ENCODE measurements at regions not wholly inside any gene's neighbourhood (a gene's known extent, or its start where the extent isn't known, plus 50 kb on each side); places are given as distances from the start of the nearest gene placed in this dataset.

DNA sequence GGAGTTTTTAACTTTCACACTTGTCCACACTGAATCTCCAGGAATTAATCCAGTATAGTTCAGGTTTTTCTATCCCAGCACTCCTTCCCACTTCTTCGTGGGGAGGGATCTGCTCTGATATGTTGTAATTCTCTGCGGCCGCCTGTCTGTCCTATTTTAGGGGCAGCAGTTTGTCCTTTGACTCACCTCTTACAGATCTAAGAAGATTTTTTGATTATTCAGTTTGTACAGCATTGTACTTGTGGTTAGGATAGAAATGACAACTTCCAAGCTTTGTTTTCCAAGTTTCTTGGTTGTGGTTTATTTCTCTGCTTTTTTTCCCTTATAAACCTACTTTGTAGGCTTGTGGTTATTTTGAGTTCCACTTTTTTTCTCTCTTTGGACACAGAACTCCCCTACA lies 601.7 kb downstream of the SI start:
- no peaks in the 10 kb centered on the region for H3K9me3 ChIP-seq
- no peak overlapping the region for H2AFZ ChIP-seq (ENCODE audit: low read depth)
- H4K20me1 ChIP-seq (ENCODE audit: insufficient read depth), result no peaks in the 10 kb centered on the region
- H3K9ac ChIP-seq, result no peak overlapping the region
- peaks cover 0 to 3% of the 10 kb centered on the region in 2 experiments for H3K36me3 ChIP-seq (replicated peaks in 1 of 2; ENCODE audit: control insufficient read depth in 1 of 2, insufficient read depth in 2 of 2, low read length in 1 of 2)
- H3K4me3 ChIP-seq (ENCODE audit: low read depth in 2 of 2, low read length in 1 of 2), result no peak overlapping the region
- TF ChIP-seq, protein P1, sequence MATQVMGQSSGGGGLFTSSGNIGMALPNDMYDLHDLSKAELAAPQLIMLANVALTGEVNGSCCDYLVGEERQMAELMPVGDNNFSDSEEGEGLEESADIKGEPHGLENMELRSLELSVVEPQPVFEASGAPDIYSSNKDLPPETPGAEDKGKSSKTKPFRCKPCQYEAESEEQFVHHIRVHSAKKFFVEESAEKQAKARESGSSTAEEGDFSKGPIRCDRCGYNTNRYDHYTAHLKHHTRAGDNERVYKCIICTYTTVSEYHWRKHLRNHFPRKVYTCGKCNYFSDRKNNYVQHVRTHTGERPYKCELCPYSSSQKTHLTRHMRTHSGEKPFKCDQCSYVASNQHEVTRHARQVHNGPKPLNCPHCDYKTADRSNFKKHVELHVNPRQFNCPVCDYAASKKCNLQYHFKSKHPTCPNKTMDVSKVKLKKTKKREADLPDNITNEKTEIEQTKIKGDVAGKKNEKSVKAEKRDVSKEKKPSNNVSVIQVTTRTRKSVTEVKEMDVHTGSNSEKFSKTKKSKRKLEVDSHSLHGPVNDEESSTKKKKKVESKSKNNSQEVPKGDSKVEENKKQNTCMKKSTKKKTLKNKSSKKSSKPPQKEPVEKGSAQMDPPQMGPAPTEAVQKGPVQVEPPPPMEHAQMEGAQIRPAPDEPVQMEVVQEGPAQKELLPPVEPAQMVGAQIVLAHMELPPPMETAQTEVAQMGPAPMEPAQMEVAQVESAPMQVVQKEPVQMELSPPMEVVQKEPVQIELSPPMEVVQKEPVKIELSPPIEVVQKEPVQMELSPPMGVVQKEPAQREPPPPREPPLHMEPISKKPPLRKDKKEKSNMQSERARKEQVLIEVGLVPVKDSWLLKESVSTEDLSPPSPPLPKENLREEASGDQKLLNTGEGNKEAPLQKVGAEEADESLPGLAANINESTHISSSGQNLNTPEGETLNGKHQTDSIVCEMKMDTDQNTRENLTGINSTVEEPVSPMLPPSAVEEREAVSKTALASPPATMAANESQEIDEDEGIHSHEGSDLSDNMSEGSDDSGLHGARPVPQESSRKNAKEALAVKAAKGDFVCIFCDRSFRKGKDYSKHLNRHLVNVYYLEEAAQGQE (IDR thresholded peaks at IDR 0.05; ENCODE audit: low read depth, low read length), result no peak
- no peak for TF ChIP-seq SMC3 (IDR thresholded peaks at IDR 0.05; ENCODE audit: low read depth, low read length)
- TF ChIP-seq, protein P2, sequence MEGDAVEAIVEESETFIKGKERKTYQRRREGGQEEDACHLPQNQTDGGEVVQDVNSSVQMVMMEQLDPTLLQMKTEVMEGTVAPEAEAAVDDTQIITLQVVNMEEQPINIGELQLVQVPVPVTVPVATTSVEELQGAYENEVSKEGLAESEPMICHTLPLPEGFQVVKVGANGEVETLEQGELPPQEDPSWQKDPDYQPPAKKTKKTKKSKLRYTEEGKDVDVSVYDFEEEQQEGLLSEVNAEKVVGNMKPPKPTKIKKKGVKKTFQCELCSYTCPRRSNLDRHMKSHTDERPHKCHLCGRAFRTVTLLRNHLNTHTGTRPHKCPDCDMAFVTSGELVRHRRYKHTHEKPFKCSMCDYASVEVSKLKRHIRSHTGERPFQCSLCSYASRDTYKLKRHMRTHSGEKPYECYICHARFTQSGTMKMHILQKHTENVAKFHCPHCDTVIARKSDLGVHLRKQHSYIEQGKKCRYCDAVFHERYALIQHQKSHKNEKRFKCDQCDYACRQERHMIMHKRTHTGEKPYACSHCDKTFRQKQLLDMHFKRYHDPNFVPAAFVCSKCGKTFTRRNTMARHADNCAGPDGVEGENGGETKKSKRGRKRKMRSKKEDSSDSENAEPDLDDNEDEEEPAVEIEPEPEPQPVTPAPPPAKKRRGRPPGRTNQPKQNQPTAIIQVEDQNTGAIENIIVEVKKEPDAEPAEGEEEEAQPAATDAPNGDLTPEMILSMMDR (IDR thresholded peaks at IDR 0.05), result no peak
- no peak for TF ChIP-seq YY1 (IDR thresholded peaks at IDR 0.05; ENCODE audit: low read depth)
- TF ChIP-seq, protein P3, sequence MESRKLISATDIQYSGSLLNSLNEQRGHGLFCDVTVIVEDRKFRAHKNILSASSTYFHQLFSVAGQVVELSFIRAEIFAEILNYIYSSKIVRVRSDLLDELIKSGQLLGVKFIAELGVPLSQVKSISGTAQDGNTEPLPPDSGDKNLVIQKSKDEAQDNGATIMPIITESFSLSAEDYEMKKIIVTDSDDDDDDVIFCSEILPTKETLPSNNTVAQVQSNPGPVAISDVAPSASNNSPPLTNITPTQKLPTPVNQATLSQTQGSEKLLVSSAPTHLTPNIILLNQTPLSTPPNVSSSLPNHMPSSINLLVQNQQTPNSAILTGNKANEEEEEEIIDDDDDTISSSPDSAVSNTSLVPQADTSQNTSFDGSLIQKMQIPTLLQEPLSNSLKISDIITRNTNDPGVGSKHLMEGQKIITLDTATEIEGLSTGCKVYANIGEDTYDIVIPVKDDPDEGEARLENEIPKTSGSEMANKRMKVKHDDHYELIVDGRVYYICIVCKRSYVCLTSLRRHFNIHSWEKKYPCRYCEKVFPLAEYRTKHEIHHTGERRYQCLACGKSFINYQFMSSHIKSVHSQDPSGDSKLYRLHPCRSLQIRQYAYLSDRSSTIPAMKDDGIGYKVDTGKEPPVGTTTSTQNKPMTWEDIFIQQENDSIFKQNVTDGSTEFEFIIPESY (IDR thresholded peaks at IDR 0.05; ENCODE audit: borderline replicate concordance, low read depth), result no peak
- TF ChIP-seq JUND (IDR thresholded peaks at IDR 0.05), result no peak
- TF ChIP-seq FOXJ3 (CRISPR knock-in tag; IDR thresholded peaks at IDR 0.05), result no peak
- TF ChIP-seq, protein P4, sequence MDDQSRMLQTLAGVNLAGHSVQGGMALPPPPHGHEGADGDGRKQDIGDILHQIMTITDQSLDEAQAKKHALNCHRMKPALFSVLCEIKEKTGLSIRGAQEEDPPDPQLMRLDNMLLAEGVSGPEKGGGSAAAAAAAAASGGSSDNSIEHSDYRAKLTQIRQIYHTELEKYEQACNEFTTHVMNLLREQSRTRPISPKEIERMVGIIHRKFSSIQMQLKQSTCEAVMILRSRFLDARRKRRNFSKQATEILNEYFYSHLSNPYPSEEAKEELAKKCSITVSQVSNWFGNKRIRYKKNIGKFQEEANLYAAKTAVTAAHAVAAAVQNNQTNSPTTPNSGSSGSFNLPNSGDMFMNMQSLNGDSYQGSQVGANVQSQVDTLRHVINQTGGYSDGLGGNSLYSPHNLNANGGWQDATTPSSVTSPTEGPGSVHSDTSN (IDR thresholded peaks at IDR 0.05), result no peak
- TF ChIP-seq FOSL2 (IDR thresholded peaks at IDR 0.05; ENCODE audit: borderline replicate concordance, low read depth), result no peak
- no peak for TF ChIP-seq TEAD4 (IDR thresholded peaks at IDR 0.05; ENCODE audit: borderline replicate concordance, insufficient read depth)
- TF ChIP-seq NFIC (IDR thresholded peaks at IDR 0.05; ENCODE audit: borderline replicate concordance), result no peak
- TF ChIP-seq TAF1 (IDR thresholded peaks at IDR 0.05; ENCODE audit: borderline replicate concordance, low read depth, low read length), result no peak
- TF ChIP-seq POLR2AphosphoS5 (IDR thresholded peaks at IDR 0.05; ENCODE audit: low read depth, low read length), result no peak
- TF ChIP-seq RCOR1 (IDR thresholded peaks at IDR 0.05; ENCODE audit: low read length), result no peak
- TF ChIP-seq TCF12 (IDR thresholded peaks at IDR 0.05), result no peak
- TF ChIP-seq, protein P5, sequence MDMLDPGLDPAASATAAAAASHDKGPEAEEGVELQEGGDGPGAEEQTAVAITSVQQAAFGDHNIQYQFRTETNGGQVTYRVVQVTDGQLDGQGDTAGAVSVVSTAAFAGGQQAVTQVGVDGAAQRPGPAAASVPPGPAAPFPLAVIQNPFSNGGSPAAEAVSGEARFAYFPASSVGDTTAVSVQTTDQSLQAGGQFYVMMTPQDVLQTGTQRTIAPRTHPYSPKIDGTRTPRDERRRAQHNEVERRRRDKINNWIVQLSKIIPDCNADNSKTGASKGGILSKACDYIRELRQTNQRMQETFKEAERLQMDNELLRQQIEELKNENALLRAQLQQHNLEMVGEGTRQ (IDR thresholded peaks at IDR 0.05; ENCODE audit: borderline replicate concordance, low read depth, low read length), result no peak
- TF ChIP-seq, protein P6, sequence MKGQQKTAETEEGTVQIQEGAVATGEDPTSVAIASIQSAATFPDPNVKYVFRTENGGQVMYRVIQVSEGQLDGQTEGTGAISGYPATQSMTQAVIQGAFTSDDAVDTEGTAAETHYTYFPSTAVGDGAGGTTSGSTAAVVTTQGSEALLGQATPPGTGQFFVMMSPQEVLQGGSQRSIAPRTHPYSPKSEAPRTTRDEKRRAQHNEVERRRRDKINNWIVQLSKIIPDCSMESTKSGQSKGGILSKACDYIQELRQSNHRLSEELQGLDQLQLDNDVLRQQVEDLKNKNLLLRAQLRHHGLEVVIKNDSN (IDR thresholded peaks at IDR 0.05; ENCODE audit: borderline replicate concordance, low read depth), result no peak
- no peak for TF ChIP-seq ELF1 (IDR thresholded peaks at IDR 0.05)
- no peak for TF ChIP-seq SIN3A (IDR thresholded peaks at IDR 0.05; ENCODE audit: borderline replicate concordance, low read depth, low read length)
- TF ChIP-seq, protein P7, sequence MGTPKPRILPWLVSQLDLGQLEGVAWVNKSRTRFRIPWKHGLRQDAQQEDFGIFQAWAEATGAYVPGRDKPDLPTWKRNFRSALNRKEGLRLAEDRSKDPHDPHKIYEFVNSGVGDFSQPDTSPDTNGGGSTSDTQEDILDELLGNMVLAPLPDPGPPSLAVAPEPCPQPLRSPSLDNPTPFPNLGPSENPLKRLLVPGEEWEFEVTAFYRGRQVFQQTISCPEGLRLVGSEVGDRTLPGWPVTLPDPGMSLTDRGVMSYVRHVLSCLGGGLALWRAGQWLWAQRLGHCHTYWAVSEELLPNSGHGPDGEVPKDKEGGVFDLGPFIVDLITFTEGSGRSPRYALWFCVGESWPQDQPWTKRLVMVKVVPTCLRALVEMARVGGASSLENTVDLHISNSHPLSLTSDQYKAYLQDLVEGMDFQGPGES (IDR thresholded peaks at IDR 0.05; ENCODE audit: low read depth, low read length), result no peak
- 51% methylated on average over 3 of the region's 3 CpGs for WGBS (ENCODE audit: low lambda C conversion rate)
- no peaks in the 10 kb centered on the region for H3K79me2 ChIP-seq (ENCODE audit: insufficient read depth)
- no peaks in the 10 kb centered on the region for H3K9me2 ChIP-seq
- H3K27me3 ChIP-seq (ENCODE audit: insufficient read depth), result no peaks in the 10 kb centered on the region
- ChIA-PET POLR2A (no interaction called here), CTCF (no interaction called here)
- no peaks in the 10 kb centered on the region for H3F3A ChIP-seq (replicated peaks; ENCODE audit: insufficient read depth)
- no peaks in the 10 kb centered on the region; a peak in 1 of 4 replicates for H3K4me1 ChIP-seq (ENCODE audit: control insufficient read depth in 1 of 2, insufficient read depth in 2 of 2, low read depth in 1 of 2, low read length in 1 of 2)
- no peak overlapping the region for H3K27ac ChIP-seq (ENCODE audit: low read depth in 2 of 2, low read length in 1 of 2)
- DNase-seq, result no peak
- no peak overlapping the region for H3K4me2 ChIP-seq

Data from SK-N-SH (cell line).